ENCODE measurements at regions not wholly inside any gene's neighbourhood (a gene's known extent, or its start where the extent isn't known, plus 50 kb on each side); places are given as distances from the start of the nearest gene placed in this dataset.
"Not testable (repeated sequence)": the region's sequence is repeated elsewhere in the genome, so short reads cannot be mapped to it uniquely, and the experiment has no call there.

DNA sequence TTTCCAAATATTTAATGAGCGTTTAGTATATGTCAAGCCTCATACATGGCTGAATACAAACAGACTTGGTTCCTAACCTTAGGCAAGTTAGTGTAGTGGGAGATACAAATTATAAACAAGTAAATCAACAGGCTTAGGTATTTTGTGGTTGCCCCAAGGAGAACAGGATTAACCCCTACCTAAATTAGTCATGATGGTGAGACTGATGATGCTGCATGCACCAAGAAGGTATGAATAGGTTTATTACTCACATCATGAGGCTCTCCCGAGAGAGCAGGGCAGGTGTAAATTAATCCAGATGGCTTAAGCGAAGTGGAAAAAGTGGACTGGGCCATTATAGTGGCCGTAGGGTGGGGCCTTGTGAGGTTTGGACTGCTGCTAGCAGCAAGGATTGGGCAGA, 118.1 kb upstream of the GCFC2 start:
- H2AFZ ChIP-seq (ENCODE audit: low read length): no peak overlapping the region
- no peaks in the 10 kb centered on the region for H3K9me2 ChIP-seq (replicated peaks; ENCODE audit: low read depth, low read length)
- no peaks in the 10 kb centered on the region for H3K9me3 ChIP-seq (ENCODE audit: insufficient read depth, low read depth, low read length)
- H3K36me3 ChIP-seq (ENCODE audit: insufficient read depth, low read length): no peaks in the 10 kb centered on the region
- H3K9ac ChIP-seq (ENCODE audit: low read depth, low read length, poor library complexity, severe bottlenecking): no peak overlapping the region
- no peak overlapping the region for H3K4me3 ChIP-seq (ENCODE audit: low read length, poor library complexity, severe bottlenecking)
- H3K27me3 ChIP-seq (ENCODE audit: insufficient read depth, low read length, poor library complexity, severe bottlenecking): no peaks in the 10 kb centered on the region
- H4K20me1 ChIP-seq (ENCODE audit: insufficient read depth, low read length, poor library complexity, severe bottlenecking): no peaks in the 10 kb centered on the region
- no peaks in the 10 kb centered on the region for H3F3A ChIP-seq (ENCODE audit: low read depth)
- no peak overlapping the region for H3K4me2 ChIP-seq (ENCODE audit: low read depth, low read length, poor library complexity, severe bottlenecking)
- TF ChIP-seq, protein P1, sequence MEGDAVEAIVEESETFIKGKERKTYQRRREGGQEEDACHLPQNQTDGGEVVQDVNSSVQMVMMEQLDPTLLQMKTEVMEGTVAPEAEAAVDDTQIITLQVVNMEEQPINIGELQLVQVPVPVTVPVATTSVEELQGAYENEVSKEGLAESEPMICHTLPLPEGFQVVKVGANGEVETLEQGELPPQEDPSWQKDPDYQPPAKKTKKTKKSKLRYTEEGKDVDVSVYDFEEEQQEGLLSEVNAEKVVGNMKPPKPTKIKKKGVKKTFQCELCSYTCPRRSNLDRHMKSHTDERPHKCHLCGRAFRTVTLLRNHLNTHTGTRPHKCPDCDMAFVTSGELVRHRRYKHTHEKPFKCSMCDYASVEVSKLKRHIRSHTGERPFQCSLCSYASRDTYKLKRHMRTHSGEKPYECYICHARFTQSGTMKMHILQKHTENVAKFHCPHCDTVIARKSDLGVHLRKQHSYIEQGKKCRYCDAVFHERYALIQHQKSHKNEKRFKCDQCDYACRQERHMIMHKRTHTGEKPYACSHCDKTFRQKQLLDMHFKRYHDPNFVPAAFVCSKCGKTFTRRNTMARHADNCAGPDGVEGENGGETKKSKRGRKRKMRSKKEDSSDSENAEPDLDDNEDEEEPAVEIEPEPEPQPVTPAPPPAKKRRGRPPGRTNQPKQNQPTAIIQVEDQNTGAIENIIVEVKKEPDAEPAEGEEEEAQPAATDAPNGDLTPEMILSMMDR (conservative IDR thresholded peaks at IDR 0.05; ENCODE audit: low read length): no peak
- no peak for TF ChIP-seq EZH2phosphoT487 (IDR thresholded peaks at IDR 0.05; ENCODE audit: borderline replicate concordance)
- H3K79me2 ChIP-seq (ENCODE audit: insufficient read depth, low read length): no peaks in the 10 kb centered on the region
- no peaks in the 10 kb centered on the region for H3K4me1 ChIP-seq (ENCODE audit: insufficient read depth, low read length, poor library complexity, severe bottlenecking)

DNA sequence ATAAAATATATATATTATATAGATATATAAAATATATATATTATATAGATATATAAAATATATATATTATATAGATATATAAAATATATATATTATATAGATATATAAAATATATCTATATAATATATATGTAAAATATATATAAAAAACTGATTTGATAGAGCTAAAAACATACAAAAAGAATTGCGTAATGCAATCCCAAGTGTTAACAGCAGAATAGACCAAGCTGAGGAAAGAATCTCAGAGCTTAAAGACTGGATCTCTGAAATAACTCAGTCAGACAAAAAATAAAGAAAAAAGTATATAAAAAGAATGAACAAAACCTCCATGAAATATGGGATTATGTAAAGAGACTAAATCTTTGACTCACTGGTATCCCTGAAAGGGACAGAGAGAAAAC, 112.8 kb upstream of the GCFC2 start:
- H3K9me3 ChIP-seq (ENCODE audit: insufficient read depth, low read depth, low read length); H3K79me2 ChIP-seq (ENCODE audit: insufficient read depth, low read length); H3F3A ChIP-seq (ENCODE audit: low read depth); H2AFZ ChIP-seq (ENCODE audit: low read length); H3K9ac ChIP-seq (ENCODE audit: low read depth, low read length, poor library complexity, severe bottlenecking); H3K9me2 ChIP-seq (replicated peaks; ENCODE audit: low read depth, low read length); H3K36me3 ChIP-seq (ENCODE audit: insufficient read depth, low read length); H4K20me1 ChIP-seq (ENCODE audit: insufficient read depth, low read length, poor library complexity, severe bottlenecking); H3K4me3 ChIP-seq (ENCODE audit: low read length, poor library complexity, severe bottlenecking); H3K27me3 ChIP-seq (ENCODE audit: insufficient read depth, low read length, poor library complexity, severe bottlenecking); H3K4me1 ChIP-seq (ENCODE audit: insufficient read depth, low read length, poor library complexity, severe bottlenecking); H3K4me2 ChIP-seq (ENCODE audit: low read depth, low read length, poor library complexity, severe bottlenecking): not testable (repeated sequence)

DNA sequence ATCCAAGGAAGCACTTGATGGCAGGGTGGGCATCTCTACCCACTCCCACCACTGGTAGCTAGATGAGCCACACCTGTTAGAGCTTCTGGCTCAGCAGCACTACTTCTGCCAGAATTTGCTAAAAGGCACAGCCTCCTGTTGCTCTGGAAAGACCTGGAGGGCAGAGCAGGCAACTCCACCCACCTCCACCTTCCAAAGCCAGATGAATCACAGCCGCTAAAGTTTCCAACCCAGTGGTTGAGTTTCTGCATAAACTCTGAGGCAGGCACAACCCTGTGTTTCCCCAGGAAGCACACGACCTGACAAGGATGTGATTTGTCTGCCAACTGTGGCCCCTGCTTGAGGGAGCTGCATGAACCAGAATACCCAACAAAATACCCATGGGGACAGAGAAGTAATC, 111.6 kb upstream of the GCFC2 start:
- no peaks in the 10 kb centered on the region for H3K9me2 ChIP-seq (replicated peaks; ENCODE audit: low read depth, low read length)
- no peak overlapping the region for H3K9ac ChIP-seq (ENCODE audit: low read depth, low read length, poor library complexity, severe bottlenecking)
- no peaks in the 10 kb centered on the region for H4K20me1 ChIP-seq (ENCODE audit: insufficient read depth, low read length, poor library complexity, severe bottlenecking)
- no peaks in the 10 kb centered on the region for H3F3A ChIP-seq (ENCODE audit: low read depth)
- H3K27me3 ChIP-seq (ENCODE audit: insufficient read depth, low read length, poor library complexity, severe bottlenecking): no peaks in the 10 kb centered on the region
- no peaks in the 10 kb centered on the region for H3K36me3 ChIP-seq (ENCODE audit: insufficient read depth, low read length)
- no peak overlapping the region for H3K4me3 ChIP-seq (ENCODE audit: low read length, poor library complexity, severe bottlenecking)
- H3K79me2 ChIP-seq (ENCODE audit: insufficient read depth, low read length): no peaks in the 10 kb centered on the region
- H3K9me3 ChIP-seq (ENCODE audit: insufficient read depth, low read depth, low read length): 0 out of 2 replicates have a peak, but pooled peaks cover 3% of the 10 kb centered on the region
- no peak for TF ChIP-seq EZH2phosphoT487 (IDR thresholded peaks at IDR 0.05; ENCODE audit: borderline replicate concordance)
- TF ChIP-seq, protein P1 (conservative IDR thresholded peaks at IDR 0.05; ENCODE audit: low read length): no peak
- H3K4me1 ChIP-seq (ENCODE audit: insufficient read depth, low read length, poor library complexity, severe bottlenecking): no peaks in the 10 kb centered on the region
- H2AFZ ChIP-seq (ENCODE audit: low read length): no peak overlapping the region
- no peak overlapping the region for H3K4me2 ChIP-seq (ENCODE audit: low read depth, low read length, poor library complexity, severe bottlenecking)

DNA sequence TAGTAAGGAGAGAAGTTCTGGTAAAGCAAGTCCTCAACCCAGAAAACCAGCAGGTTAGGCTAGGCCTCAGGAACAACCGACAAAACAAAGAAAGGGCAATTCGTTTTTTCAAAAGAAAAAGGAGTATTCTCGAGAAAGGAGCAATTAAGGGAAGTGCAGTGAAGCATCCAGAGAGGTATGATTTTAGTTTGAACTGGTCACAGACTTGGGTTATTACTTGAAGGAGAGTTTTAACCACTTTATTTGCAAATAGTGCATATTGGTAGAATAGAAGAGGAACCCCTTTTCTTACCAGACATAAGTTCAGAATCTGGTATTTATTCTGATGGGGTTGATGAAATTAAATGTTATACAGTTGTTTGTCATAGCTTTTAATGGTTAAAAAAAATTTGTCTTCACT, 110.0 kb upstream of the GCFC2 start:
- Histone ChIP-seq H4K20me1 (ENCODE audit: insufficient read depth, low read length, poor library complexity, severe bottlenecking) (no peaks in the 10 kb centered on the region), H3K9ac (ENCODE audit: low read depth, low read length, poor library complexity, severe bottlenecking) (no peak overlapping the region), H3K79me2 (ENCODE audit: insufficient read depth, low read length) (no peaks in the 10 kb centered on the region), H3K4me1 (ENCODE audit: insufficient read depth, low read length, poor library complexity, severe bottlenecking) (no peaks in the 10 kb centered on the region), H3K9me3 (ENCODE audit: insufficient read depth, low read depth, low read length) (0 out of 2 replicates have a peak, but pooled peaks cover 3% of the 10 kb centered on the region), H3F3A (ENCODE audit: low read depth) (no peaks in the 10 kb centered on the region), H3K9me2 (replicated peaks; ENCODE audit: low read depth, low read length) (no peaks in the 10 kb centered on the region), H2AFZ (ENCODE audit: low read length) (no peak overlapping the region), H3K4me2 (ENCODE audit: low read depth, low read length, poor library complexity, severe bottlenecking) (no peak overlapping the region), H3K4me3 (ENCODE audit: low read length, poor library complexity, severe bottlenecking) (no peak overlapping the region), H3K27me3 (ENCODE audit: insufficient read depth, low read length, poor library complexity, severe bottlenecking) (no peaks in the 10 kb centered on the region), H3K36me3 (ENCODE audit: insufficient read depth, low read length) (no peaks in the 10 kb centered on the region)
- TF ChIP-seq, protein P1 (conservative IDR thresholded peaks at IDR 0.05; ENCODE audit: low read length): no peak
- TF ChIP-seq EZH2phosphoT487 (IDR thresholded peaks at IDR 0.05; ENCODE audit: borderline replicate concordance): no peak
